Left lung (tissue), 4 donors: ENCODE measurements at regions not wholly inside any gene's neighbourhood (a gene's known extent, or its start where the extent isn't known, plus 50 kb on each side); places are given as distances from the start of the nearest gene placed in this dataset.
A peak's percentile ranks its signal among the peaks of the same experiment; 100 is the strongest.

Experiments
- ATAC-seq: fragments of 200-7000 bp; cut with Tn5 transposase; one replicate; pipeline ENCODE4 v1.9.1; 2020; ENCODE audit warnings: moderate library complexity
- DNase-seq, 4 donors: peaks; one replicate each; pipeline ENCODE4 v3.0.0-alpha.2; 2013 to 2020
- H3K27ac ChIP-seq, 2 donors: fragments of 200-600 bp; sonication (generic) in 1 of 2; one replicate each; pipeline versions ENCODE4 v1.5.0 to v1.8.0; 2020 to 2021
- H3K27me3 ChIP-seq, 2 donors: fragments of 200-600 bp; sonication (generic) in 1 of 2; one replicate each; pipeline versions ENCODE4 v1.5.0 to v1.8.0; 2020 to 2021
- H3K36me3 ChIP-seq, 2 donors: fragments of 200-600 bp; sonication (generic) in 1 of 2; one replicate each; pipeline versions ENCODE4 v1.5.0 to v1.8.0; 2020 to 2021
- H3K4me1 ChIP-seq, 2 donors: fragments of 200-600 bp; one replicate each; pipeline ENCODE4 v1.8.0; 2021
- H3K4me3 ChIP-seq, 2 donors: fragments of 200-600 bp; sonication (generic) in 1 of 2; one replicate each; pipeline versions ENCODE4 v1.5.0 to v1.8.0; 2020 to 2021; ENCODE audit warnings: mild to moderate bottlenecking in 1 of 2
- H3K9me3 ChIP-seq, 2 donors: fragments of 200-600 bp; sonication (generic) in 1 of 2; one replicate each; pipeline versions ENCODE4 v1.5.0 to v1.8.0; 2020 to 2021
- intact Hi-C, 2 donors: fragments of 100-400 bp; cut with DNase I; formaldehyde crosslinking; loops; one replicate each; pipeline versions ENCODE4 v1.11.2 to v1.14.2; 2022
- microRNA-seq, 2 donors: library from miRNA; unstranded; fragments of <30 nt; microRNA quantifications; one replicate each; pipeline ENCODE4, GENCODE V29; 2019
- TF ChIP-seq, protein P1 (sequence below), 2 donors: fragments of 200-600 bp; sonication (generic) in 1 of 2; IDR thresholded peaks; one replicate each; pipeline versions ENCODE4 v1.5.0 to v1.8.0; 2021; ENCODE audit warnings: antibody characterized with exemption in 2 of 2
- donor health status: DM: no; HTN: yes; CAD: no.
- donor health status: DM: no; HTN: no; CAD: no.

GRCh38 chr5:149432911-149433401 lies 53.9 kb upstream of the IL17B start:
- peak overlapping the region in 1 of 2 donors; percentile 28 for H3K27ac ChIP-seq
- H3K4me3 ChIP-seq, result no peak overlapping the region
- intact Hi-C loops, result loop anchor here (5.0 kb wide), 1 partner anchor 51 kb away; no protein-coding TSS in a partner anchor
- DNase-seq (no peak), ATAC-seq (no peak)
- H3K27me3 ChIP-seq, result no peaks in the 10 kb centered on the region
- TF ChIP-seq, protein P1, sequence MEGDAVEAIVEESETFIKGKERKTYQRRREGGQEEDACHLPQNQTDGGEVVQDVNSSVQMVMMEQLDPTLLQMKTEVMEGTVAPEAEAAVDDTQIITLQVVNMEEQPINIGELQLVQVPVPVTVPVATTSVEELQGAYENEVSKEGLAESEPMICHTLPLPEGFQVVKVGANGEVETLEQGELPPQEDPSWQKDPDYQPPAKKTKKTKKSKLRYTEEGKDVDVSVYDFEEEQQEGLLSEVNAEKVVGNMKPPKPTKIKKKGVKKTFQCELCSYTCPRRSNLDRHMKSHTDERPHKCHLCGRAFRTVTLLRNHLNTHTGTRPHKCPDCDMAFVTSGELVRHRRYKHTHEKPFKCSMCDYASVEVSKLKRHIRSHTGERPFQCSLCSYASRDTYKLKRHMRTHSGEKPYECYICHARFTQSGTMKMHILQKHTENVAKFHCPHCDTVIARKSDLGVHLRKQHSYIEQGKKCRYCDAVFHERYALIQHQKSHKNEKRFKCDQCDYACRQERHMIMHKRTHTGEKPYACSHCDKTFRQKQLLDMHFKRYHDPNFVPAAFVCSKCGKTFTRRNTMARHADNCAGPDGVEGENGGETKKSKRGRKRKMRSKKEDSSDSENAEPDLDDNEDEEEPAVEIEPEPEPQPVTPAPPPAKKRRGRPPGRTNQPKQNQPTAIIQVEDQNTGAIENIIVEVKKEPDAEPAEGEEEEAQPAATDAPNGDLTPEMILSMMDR (IDR thresholded peaks at IDR 0.05), result no peak
- peaks cover 0 to 8% of the 10 kb centered on the region in 2 donors for H3K9me3 ChIP-seq
- H3K4me1 ChIP-seq, result peaks cover 6 to 26% of the 10 kb centered on the region in 2 donors
- no peaks in the 10 kb centered on the region for H3K36me3 ChIP-seq

DNA sequence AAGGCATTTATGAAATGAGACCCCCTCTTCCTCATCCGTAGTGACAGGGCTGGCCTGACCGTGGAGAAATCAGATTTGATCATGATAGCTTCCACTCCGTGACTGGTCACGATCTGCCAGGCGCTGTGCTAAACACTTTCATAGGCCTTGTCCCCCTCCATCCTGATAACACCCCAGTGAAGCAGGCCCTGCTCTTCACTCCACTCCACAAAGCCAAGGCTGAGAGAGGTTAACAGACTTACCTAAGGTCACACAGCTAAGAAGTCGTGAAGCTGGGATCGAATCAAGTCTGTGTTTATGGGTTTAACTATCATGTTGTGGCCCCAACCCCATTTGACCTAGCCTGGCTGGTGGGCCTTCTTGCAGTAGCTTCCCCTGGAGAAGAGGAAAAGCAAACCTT lies 53.3 kb upstream of the IL17B start:
- Histone ChIP-seq H3K9me3 (peaks cover 0 to 8% of the 10 kb centered on the region in 2 donors), H3K4me3 (no peak overlapping the region), H3K27me3 (no peaks in the 10 kb centered on the region), H3K27ac (peak overlapping the region in 1 of 2 donors; percentile 28), H3K36me3 (no peaks in the 10 kb centered on the region), H3K4me1 (peaks cover 6 to 26% of the 10 kb centered on the region in 2 donors)
- TF ChIP-seq, protein P1 (IDR thresholded peaks at IDR 0.05), result no peak
- ATAC-seq (no peak), DNase-seq (no peak)
- intact Hi-C loops, result loop anchor here (5.0 kb wide), 1 partner anchor 50 kb away; no protein-coding TSS in a partner anchor

DNA sequence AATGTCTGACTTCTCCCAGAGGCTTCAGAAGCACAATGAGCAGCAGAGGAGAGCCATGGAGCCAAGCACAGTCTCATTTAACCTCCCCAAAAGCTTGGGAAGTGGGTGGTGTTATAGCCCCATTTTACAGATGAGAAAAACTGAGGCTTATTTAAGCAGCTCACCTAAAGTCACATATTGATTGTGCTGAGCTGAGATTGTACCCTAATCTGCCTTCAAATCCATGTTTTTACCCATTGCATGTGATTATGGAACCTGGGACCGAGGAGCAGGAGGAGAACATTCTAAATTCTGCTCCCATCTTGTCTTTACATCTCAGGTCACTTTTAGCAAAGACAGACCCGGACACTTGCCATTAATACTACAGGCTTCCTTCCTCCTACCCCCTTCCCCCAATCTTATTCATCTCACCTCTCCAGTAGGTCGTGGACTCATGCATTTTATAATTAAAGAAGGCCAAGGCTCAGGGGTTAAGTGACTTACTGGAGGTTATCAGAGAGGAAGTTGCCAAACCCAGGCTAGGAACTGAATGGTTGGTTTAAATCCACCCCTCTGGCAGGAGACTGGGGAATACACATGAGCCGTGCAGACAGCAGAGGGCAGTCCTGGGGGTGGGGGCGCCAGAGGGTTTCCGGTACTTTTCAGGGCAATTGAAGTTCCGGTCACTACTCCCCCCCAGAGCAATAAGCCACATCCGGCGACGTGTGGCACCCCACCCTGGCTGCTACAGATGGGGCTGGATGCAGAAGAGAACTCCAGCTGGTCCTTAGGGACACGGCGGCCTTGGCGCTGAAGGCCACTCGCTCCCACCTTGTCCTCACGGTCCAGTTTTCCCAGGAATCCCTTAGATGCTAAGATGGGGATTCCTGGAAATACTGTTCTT lies 51.0 kb upstream of the IL17B start:
- intact Hi-C loops, result loop anchor here (5.0 kb wide), 1 partner anchor 48 kb away; no protein-coding TSS in a partner anchor
- no peaks in the 10 kb centered on the region for H3K36me3 ChIP-seq
- H3K27ac ChIP-seq, result peak overlapping the region; percentile 69 to 73
- H3K27me3 ChIP-seq, result no peaks in the 10 kb centered on the region
- no peak overlapping the region for H3K4me3 ChIP-seq
- H3K4me1 ChIP-seq, result peaks cover 6 to 26% of the 10 kb centered on the region in 2 donors
- peaks cover 0 to 8% of the 10 kb centered on the region in 2 donors for H3K9me3 ChIP-seq
- TF ChIP-seq, protein P1 (IDR thresholded peaks at IDR 0.05), result no peak
- peak in 1 of 4 donors; percentile 50 for DNase-seq
- peak; percentile 37 for ATAC-seq

Small RNAs in the stretch of these regions (microRNA-seq; reads per million reads assigned to microRNA genes)
- 2,915 to 39,403 reads per million in 2 donors for gene MIR145
